Embryonic facial prominence (tissue), 1 donor: ENCODE measurements at regions not wholly inside any gene's neighbourhood (a gene's known extent, or its start where the extent isn't known, plus 50 kb on each side); places are given as distances from the start of the nearest gene placed in this dataset.

Experiments used
- DNase-seq: peaks from one replicate; pipeline ENCODE4 v3.0.0-alpha.2; 2016; ENCODE audit errors: extremely low spot score

DNA sequence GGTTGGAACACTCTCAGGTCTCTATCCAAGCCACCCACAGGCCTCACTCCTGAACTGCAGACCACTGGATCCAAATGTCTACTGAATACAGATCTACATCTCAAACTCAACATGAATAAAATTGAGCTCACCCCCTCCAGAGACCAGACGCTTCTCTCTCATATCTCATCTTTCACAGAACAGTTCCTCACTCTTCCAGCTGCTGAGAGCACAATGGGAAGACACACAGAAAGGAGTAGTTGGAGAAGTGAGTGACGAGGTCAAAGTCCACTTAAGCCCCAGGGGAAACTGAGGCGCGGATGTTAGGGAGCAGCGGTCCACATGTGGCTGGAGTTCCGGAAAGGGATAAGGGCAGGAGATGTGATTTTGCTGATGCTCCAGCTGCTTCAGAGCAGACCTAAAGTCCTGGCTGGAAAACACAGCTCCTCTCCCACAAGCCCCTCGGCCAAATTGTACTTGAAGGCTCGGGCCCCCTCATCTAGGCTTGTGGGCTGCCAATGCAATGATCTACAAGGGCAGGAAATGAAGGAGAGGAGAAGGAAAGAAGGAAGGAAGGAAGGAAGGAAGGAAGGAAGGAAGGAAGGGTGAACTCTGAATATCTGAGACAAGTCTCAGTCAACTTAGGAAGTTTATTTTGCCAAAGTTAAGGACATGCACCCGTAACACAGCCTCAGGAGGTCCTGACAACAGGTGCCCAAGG lies 211.2 kb upstream of the TLE3 start:
- DNase-seq: no peak

GRCh38 chr15:70308011-70308734 lies 210.5 kb upstream of the TLE3 start:
- DNase-seq: no peak

DNA sequence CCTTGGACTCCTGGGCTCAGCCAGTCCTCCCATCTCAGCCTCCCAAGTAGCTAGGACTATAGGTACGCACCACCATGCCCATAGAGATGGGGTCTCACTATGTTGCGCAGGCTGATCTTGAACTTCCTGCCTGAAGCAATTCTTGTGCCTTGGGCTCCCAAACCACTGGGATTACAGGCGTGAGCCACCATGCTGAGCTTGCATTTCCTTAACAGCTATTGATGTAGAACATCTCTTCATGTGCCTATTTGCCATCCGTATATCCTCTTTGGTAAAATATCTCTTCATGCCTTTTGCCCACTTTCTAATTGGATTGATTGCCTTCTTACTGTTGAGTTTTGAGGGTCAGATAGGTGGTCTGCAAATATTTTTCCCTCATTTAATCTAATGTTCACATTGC lies 208.9 kb upstream of the TLE3 start:
- no peak for DNase-seq

DNA sequence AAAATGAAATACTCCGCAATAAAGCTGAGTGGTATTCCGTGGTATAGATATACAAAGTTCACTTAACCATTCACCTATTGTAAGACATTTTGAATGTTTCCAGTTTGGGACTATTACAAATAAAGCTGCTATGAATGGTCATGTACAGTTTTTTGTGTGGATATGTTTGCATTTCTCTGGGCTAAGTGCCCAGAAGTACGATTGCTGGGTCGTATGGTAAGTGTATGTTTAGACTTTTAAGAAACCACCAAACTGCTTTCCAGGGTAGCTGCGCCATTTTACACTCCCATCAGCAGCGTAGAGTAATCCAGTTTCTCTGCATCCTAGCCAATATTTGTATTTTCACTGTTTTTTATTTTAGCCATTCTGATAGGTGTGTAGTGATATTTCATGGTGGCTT lies 208.4 kb upstream of the TLE3 start:
- no peak for DNase-seq

DNA sequence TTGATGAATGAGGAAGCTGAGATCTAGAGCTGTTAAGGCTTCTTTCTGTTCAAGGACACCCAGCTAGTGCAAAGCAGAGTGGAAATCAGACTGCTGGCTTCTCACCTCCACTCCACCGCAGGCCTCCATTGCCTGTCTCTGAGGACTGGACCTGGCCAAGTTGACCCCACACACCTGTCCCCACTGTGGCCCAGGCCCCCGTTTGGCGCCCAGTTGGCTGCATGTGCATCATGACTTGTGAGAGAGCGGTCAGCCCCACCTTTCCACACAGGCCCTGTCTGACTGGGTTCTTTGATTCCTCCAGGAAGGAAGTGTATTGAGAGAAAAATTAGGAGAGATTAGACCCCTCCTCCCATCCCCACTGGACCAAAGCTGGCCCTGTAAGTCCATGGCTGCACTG lies 206.3 kb upstream of the TLE3 start:
- DNase-seq: no peak

DNA sequence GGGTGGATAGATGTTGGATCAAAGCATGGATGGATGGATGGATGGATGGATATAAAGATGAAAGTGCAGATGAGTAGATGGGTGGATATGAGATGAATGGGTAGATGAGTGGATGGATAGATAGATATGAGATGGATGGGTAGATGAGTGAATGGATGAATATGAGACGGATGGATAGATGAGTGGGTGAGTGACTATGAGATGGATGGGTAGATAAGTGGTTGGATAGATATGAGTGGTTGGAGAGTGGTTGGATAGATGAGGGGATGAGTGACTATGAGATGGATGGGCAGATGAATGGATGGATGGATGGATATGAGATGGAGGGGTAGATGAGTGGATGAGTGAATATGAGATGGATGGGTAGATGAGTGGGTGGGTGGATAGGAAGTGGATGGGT lies 204.6 kb upstream of the TLE3 start:
- no peak for DNase-seq

GRCh38 chr15:70301396-70301795 lies 203.7 kb upstream of the TLE3 start:
- DNase-seq: no peak

- DNase-seq: no peak
Measured at GRCh38 chr15:70299931-70300869, 202.5 kb upstream of the TLE3 start.

DNA sequence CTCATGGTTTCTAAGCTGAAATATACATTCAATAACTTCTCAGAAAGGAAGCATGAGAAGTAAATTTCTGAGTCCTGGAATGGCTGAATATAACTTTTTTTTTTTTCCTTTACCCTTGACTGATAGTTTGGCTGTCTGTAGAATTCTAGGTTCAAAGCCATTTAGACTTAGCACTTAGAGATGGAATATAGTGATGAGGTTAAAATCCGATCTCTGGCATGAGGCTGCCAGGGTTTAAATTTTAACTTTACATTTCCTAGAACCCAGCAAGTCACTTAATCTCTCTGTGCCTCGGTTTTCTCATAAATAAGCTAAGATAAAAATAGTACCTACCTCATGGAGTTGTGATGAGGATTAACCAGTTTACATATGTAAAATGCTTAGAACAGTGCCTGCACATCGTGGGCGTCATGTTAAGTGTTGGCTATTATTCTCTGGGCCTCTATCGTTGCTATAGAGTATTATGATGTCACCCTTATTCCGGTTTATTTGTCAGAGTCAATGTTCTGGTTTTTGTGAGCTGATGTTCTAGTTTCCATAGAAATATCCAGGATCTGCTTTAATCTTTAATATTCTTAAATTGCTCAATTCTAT lies 199.8 kb upstream of the TLE3 start:
- no peak for DNase-seq

DNA sequence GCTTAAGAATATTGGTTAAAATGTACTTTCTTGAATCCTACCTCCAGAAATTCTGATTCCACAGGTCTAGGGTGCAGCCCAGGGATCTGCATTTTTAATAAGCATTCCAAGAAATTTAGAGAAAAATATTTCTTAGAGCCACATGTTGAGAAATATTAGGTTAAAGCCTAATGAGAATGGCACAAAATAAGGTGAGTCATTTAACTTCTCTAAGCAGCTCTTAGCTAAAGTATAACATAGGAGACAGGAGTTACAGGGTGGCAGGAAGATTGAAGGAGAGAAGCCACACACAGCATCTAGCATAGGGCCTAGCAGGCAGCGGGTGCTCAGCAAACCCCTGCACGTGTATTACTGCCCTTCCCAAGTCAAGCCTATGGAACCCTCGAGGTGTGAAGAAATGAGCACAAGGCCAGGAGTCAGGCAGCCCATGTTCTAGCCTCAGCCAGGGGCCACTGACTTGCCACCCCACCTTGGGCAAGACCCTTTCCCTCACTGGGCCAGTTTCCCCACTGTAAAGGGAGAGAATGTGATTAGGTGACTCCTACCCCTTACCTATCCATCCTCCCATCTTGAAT lies 197.1 kb upstream of the TLE3 start:
- no peak for DNase-seq

DNA sequence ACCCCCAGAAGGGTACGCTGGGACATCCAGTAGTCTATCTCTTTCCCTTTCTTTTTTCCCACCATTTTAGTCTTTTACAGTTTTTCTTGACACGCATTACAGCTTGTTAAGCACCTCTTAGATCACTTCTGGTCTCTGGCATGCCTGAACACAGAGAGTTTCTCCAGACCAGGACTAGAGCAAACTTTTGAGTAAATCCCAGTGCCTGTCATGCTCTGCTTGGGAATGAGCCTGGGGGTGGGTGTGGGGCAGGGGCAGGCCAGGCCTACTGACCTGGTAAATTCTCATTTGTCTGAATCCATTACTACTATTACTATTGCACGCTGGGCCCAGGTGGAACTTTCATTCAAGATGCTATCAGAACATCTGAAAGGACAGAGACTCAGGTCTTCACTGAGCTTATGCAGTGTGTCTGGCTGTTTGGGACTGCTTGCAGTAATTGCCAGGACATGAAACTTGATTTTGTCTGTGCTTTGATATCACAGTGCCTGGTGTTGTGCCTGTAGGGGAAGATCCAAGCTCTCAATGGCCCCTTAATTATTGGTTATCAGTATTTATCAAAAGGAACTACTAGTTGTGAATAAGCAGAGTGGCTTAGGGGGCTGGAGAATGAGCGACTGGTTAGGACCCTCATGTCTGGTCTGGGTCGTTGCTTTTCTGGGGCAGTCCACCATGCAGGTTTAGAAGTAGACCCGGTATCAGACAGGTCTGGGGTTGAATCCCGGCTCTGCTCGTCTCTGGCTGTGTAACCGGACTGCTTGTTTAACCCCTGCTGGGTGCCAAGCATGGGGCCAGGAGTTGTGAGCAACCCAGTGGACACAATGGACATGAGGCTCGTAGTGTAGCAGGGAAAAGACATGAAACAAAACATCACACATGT lies 196.1 kb upstream of the TLE3 start:
- no peak for DNase-seq

DNA sequence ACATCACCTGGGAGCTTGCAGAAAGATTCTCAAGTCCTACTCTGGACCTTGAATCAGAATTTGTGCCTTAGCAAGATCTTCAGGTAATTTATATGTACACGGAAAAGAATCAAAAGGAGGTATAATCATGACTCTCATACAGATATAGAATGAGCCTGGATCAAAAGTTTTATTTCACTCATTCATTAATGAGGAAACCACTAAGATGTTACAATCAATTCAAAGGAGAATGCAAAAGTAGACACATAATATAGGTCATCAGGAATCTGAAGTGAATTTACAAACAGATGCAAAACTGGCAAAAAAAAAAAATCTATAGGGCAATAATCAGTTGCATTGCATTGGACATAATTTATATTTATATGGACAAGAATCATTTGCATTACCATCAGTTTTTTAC lies 195.4 kb upstream of the TLE3 start:
- no peak for DNase-seq

DNA sequence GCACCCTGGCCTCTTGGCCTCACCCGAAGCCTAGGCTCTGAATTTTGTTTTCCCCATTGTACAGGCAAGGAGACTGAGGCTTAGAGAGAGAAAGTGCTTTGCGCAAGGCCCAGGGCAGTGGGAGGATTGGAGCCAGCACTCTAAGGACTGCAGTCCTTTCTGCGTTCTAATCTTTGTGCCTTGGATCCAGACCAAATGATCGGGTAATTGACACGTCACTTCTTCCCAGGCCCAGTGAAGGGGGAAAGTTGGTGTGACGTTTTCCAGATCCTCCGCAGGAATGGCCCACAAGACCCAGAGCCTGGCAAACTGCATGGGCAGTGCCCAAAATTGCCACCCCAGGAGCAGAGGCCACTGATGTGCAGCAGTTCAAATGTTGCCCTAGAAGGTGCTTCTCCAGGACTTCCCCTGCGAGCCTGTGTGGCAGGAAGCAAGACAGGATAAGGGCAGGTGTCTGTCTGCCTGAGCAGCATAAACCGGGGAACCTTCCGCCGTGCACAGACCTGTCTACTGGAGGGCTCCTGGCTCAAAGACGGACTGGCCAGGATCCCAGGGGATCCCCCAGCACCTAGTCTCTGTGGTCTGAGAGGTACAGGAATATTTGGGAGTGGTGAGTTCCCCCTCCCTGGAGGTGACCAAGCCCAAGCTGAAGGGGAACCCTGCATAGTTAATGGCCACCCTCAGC lies 194.5 kb upstream of the TLE3 start:
- no peak for DNase-seq

DNA sequence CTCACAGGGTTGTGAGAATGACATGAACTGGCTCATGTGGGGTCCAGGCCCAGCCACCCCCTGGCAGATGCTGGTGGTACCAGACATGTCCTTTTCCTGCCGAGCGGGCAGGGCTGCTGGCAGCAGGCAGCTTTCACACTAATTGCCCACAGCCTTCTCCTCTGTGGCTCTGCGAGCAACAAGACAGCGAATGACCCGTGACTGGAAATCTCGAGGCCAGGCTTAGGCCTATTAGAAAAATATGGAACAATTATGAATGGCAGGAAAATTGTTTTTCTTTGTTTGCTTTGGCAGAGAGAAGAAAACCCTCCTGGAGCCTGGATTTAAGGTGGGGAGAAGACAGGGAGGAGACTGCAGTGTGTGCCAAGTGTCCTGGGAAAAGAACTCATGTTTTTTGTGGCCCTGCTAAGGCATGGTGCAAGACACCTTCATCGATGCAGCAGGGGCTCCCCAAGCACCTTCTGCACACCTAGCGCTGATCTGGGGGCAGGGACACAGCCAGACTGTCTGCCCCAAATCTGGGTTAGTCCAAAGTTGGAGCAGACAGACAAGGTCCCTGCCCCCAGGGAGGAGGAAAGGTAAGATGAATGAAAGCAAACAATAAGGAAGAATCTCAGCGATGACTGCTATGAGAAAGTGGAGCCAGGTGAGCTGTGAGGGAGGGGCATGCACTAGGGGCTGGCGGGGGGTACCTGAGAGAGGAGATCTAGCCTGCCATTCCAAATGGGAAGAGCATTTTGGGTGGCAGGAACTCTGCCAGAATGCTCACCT lies 193.8 kb upstream of the TLE3 start:
- DNase-seq: no peak

GRCh38 chr15:70290708-70291107 lies 193.0 kb upstream of the TLE3 start:
- DNase-seq: no peak

GRCh38 chr15:70289191-70289955 lies 191.7 kb upstream of the TLE3 start:
- DNase-seq: peak; percentile 42

GRCh38 chr15:70286113-70286806 lies 188.5 kb upstream of the TLE3 start:
- DNase-seq: no peak
